Gastrocnemius medialis (tissue), 4 donors: ENCODE measurements at regions not wholly inside any gene's neighbourhood (a gene's known extent, or its start where the extent isn't known, plus 50 kb on each side); places are given as distances from the start of the nearest gene placed in this dataset.
"Not testable (repeated sequence)": the region's sequence is repeated elsewhere in the genome, so short reads cannot be mapped to it uniquely, and the experiment has no call there.

Experiments
- POLR2A ChIP-seq, 2 donors: fragments of 450-650 bp; IDR thresholded peaks; one replicate each; pipeline ENCODE4 v1.6.1; 2017; ENCODE audit warnings: antibody characterized with exemption in 2 of 2, mild to moderate bottlenecking in 2 of 2, moderate library complexity in 2 of 2
- TF ChIP-seq, protein P1 (sequence below), 5 experiments: fragments of 450-650 bp in 3 of 5; fragments of 200-600 bp in 2 of 5; sonication (generic) in 2 of 5; IDR thresholded peaks in 4 of 5; conservative IDR thresholded peaks in 1 of 5; 1 replicate in 4 of 5; 2 replicates in 1 of 5; pipeline ENCODE4 v1.5.1; 2016 to 2019; ENCODE audit warnings: antibody characterized with exemption in 5 of 5, mild to moderate bottlenecking in 3 of 5, moderate library complexity in 3 of 5

GRCh38 chr9:42508111-42508510 lies 324.7 kb downstream of the SPATA31A6 start:
- TF ChIP-seq POLR2A (IDR thresholded peaks at IDR 0.05), result not testable (repeated sequence)
- TF ChIP-seq, protein P1, sequence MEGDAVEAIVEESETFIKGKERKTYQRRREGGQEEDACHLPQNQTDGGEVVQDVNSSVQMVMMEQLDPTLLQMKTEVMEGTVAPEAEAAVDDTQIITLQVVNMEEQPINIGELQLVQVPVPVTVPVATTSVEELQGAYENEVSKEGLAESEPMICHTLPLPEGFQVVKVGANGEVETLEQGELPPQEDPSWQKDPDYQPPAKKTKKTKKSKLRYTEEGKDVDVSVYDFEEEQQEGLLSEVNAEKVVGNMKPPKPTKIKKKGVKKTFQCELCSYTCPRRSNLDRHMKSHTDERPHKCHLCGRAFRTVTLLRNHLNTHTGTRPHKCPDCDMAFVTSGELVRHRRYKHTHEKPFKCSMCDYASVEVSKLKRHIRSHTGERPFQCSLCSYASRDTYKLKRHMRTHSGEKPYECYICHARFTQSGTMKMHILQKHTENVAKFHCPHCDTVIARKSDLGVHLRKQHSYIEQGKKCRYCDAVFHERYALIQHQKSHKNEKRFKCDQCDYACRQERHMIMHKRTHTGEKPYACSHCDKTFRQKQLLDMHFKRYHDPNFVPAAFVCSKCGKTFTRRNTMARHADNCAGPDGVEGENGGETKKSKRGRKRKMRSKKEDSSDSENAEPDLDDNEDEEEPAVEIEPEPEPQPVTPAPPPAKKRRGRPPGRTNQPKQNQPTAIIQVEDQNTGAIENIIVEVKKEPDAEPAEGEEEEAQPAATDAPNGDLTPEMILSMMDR (IDR thresholded peaks at IDR 0.05 in 4 of 5, conservative IDR thresholded peaks at IDR 0.05 in 1 of 5), result not testable (repeated sequence)
